ENCODE measurements at regions not wholly inside any gene's neighbourhood (a gene's known extent, or its start where the extent isn't known, plus 50 kb on each side); places are given as distances from the start of the nearest gene placed in this dataset.
"Not testable (repeated sequence)": the region's sequence is repeated elsewhere in the genome, so short reads cannot be mapped to it uniquely, and the experiment has no call there.

GRCh38 chr21:27058673-27059605, 92.1 kb upstream of the ADAMTS5 start:
- no peak for DNase-seq

DNA sequence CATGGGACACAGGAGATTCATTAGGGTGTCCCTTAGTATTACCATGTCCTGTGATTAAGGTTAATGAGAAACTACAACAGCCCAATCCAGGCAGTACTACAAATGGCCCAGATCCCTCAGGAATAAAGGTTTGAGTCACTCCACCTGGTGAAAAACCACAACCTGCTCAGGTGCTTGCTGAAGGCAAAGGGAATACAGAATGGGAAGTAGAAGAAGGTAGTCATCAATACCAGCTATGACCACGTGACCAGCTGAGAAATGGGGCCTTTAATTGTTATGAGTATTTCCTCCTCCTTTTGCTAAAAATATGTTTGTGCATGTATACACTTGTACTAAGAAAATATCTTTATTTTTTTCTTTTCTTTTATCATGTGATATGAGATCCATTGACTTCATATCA, 91.1 kb upstream of the ADAMTS5 start:
- no peak for DNase-seq

GRCh38 chr21:27047658-27048314, 80.9 kb upstream of the ADAMTS5 start:
- DNase-seq = peak; percentile 38

- DNase-seq = no peak
These were observed 80.4 kb upstream of the ADAMTS5 start for GRCh38 chr21:27047283-27047657.

DNA sequence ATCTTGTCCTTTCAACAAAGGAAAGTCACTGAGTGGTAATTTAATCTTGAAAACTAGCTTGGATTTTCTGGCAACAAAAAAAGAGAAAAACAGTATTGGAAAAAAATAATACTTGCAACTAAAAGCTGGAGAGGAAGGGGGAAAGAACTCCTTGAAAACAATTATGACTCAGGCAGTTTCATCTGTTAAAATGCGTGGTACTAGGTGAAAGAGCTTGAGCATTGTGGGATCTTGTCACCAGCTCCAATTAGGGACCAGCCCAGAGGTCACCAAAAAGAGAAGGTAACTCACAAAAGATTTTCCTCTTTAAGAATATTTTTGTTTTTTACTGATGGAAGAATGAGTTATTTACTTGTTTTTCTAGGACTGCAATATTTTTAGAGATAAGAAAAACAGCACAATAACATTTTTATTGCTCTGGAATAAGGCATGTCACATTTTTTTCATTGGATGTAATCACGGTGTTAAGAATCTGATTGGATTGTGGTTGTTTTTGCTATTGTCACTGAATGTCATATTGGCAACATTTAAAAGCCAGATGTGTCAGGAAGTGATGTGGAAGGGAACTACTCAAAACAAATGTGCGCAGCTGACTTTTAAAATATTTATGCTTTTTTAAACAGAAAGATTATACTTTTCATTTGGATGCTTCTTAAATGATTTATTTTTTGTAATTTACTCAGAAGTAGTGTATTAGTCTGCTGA, 78.5 kb upstream of the ADAMTS5 start:
- DNase-seq = no peak

DNA sequence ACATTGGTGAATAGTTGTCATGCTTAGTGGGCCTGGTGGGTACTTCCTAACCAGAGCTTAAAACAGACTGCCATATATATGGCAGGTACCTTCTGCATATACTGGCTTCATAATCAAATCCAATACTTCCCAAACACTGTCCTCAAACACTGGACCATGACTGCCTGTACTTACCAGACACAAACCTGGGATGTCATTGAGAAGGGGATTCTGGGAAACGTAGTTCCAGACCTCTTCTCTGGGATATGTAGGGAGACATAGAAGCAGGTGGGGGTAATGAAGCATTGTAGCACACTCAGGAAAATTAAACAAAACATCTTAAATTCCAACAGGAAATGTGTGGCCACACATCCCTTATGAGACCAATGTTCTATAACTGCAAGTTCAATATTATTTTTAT, 76.5 kb upstream of the ADAMTS5 start:
- DNase-seq = no peak

GRCh38 chr21:27040738-27041469, 74.0 kb upstream of the ADAMTS5 start:
- DNase-seq = no peak

- peak; percentile 41 for DNase-seq
These were observed 69.9 kb upstream of the ADAMTS5 start for GRCh38 chr21:27036736-27037301.

GRCh38 chr21:27035791-27036190, 68.9 kb upstream of the ADAMTS5 start:
- DNase-seq = peak; percentile 85

DNA sequence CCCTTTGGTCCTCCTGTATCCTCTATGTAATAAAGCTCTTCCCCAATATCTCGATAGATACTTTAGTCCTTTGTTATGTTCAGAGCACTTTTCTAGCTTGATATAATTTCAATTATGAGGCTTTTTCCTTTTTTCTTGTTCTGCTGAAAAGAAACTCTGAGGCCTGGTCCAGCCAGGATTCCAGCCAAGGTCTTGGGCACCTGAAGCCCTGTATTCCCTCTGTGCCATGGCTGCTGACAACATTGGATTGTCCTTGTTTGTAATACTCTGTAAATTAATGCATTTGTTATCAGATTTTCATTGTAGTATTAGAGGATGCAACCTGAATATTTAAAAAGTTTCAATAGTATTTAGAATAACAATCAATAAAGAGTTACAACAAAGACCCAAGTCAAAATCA, 67.9 kb upstream of the ADAMTS5 start:
- DNase-seq = no peak

GRCh38 chr21:27033471-27033870, 66.6 kb upstream of the ADAMTS5 start:
- peak; percentile 89 for DNase-seq

GRCh38 chr21:27026501-27026900, 59.6 kb upstream of the ADAMTS5 start:
- DNase-seq = no peak

GRCh38 chr21:27025708-27026107, 58.8 kb upstream of the ADAMTS5 start:
- not testable (repeated sequence) for DNase-seq

DNA sequence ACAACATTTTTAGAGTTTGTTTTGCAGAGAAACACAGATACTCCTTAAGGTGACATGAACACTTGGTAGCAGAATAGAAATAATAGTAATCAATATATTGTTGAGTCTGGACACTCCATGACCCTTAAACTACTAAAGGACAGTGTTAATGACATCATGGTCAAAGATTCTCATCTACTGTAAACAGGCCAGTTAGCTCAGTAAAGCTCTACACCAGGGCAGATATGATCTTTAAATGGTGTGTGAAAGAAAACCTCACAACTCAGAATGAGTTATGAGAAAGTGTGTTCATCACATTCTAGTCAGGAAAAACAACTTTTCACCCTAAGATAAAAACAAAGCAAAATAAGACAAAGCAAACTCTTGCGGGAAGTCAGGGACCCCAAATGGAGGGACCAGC, 58.1 kb upstream of the ADAMTS5 start:
- DNase-seq = no peak

DNA sequence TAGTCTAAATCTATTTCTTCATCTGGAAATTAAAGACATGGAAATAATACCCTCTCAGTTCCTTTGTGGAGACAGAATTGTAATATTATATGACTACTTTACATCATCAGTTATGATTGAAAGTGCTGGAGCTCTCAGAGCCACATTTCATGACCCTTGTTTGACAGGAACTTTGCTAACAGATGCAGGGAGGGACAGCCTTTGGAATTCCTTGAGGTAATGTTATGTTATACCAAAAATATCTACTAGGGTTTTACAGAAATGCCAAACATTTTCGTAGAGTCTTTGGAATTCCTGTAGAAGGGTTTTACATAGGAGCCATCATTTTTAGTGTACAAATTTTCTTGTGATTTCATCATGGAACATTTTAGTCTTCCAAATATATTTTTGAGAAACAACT, 57.4 kb upstream of the ADAMTS5 start:
- no peak for DNase-seq

DNA sequence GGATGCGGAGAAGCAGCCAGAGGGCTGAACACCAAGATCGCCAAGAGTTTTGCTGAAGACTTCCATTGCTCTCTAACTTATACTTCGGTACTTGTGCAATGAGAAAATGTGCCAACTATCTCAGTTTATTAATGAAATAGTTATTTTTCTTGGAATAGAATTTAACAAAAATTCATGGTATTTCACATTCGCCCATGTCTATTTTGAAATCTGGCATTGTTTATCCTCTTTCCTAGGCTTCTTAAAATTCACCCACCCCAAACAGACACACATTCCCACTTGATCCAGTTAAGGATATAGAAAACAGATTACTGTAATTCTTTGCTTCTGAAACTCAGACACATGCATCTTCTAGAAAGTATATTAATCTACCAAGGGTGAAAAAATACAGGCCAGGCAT, 56.3 kb upstream of the ADAMTS5 start:
- DNase-seq = no peak

DNA sequence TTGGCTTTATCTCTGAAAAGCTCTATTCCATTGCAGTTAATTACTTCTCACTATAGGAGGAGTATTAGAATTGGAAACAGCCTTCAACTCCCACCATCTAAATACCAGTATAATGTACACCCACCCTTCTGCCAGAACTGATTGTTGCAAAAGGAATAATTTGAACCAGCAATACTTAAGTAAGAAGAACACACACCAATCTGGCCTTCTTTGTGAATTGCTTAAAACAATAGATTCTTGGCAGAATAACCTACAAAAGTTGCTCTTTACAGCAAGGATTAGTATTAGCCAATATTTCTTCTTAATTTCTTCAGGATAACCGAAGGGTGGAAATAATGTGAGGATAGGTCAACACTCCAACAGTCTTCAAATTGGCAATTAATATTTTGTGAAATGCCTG, 54.9 kb upstream of the ADAMTS5 start:
- DNase-seq = no peak

DNA sequence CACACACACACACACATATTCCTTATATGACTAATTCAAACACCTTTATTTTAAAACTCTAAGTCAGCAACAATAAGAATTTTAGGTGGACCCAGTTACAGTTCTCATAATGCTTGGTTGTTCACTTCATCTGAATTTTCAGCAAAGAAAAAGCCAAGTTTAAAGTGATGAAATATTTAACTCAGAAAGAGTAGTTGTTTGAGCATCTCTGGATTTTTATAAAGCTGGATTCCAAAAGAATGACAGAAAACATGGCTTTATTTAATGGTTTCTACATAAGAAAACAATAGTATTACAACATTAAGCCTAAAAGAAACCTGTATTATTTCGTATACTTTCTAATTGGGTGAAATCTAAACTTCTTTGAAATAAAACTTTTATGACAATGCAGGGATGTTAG, 54.2 kb upstream of the ADAMTS5 start:
- no peak for DNase-seq

- no peak for DNase-seq
These were observed 50.4 kb upstream of the ADAMTS5 start for GRCh38 chr21:27017246-27017645.
